H1 (cell line): ENCODE measurements at regions not wholly inside any gene's neighbourhood (a gene's known extent, or its start where the extent isn't known, plus 50 kb on each side); places are given as distances from the start of the nearest gene placed in this dataset.

Experiments used
- CTCF ChIA-PET: fragments of 300-600 bp; sonication (Branson Sonifier 250); formaldehyde crosslinking; loops from one replicate; lab custom pipeline; 2021; ENCODE audit not compliant: partially characterized antibody; lab: Charles Lee
- POLR2A ChIA-PET: fragments of 300-600 bp; sonication (Branson Sonifier 250); formaldehyde crosslinking; loops from one replicate; lab custom pipeline; 2021; ENCODE audit warnings: inconsistent platforms; ENCODE audit not compliant: partially characterized antibody; lab: Charles Lee
- DNase-seq, 2 experiments: peaks; one replicate each; pipeline versions ENCODE4 v3.0.0 to v3.0.0-alpha.2; 2010 to 2022; ENCODE audit warnings: low spot score in 2 of 2, low read depth in 1 of 2, mixed read lengths in 1 of 2
- FAIRE-seq: peaks from 2 replicates; lab custom pipeline; 2011; peaks lifted over from hg19 to GRCh38; lab: Jason Lieb, UNC
- H2AFZ ChIP-seq: 2 replicates; pipeline ENCODE4 v1.8.1; 2012; ENCODE audit warnings: low read length, inconsistent platforms
- H2AK5ac ChIP-seq: 2 replicates; pipeline ENCODE4 v1.6.1; 2013; ENCODE audit warnings: low read depth, low read length
- H2BK120ac ChIP-seq: replicated peaks from 2 replicates; pipeline ENCODE3; 2013; ENCODE audit warnings: low read depth, low read length, inconsistent platforms
- H2BK12ac ChIP-seq: 2 replicates; pipeline ENCODE4 v1.6.1; 2013; ENCODE audit warnings: low read depth, low read length
- H2BK15ac ChIP-seq: 2 replicates; pipeline ENCODE4 v1.6.1; 2013; ENCODE audit warnings: low read length
- H2BK20ac ChIP-seq: 2 replicates; pipeline ENCODE4 v1.6.1; 2013; ENCODE audit warnings: low read length
- H2BK5ac ChIP-seq: 2 replicates; pipeline ENCODE4 v1.6.1; 2013; ENCODE audit warnings: low read depth, low read length
- H3K14ac ChIP-seq: 2 replicates; pipeline ENCODE4 v1.6.1; 2013; ENCODE audit warnings: inconsistent platforms; ENCODE audit not compliant: insufficient read length
- H3K18ac ChIP-seq: 2 replicates; pipeline ENCODE4 v1.6.1; 2013; ENCODE audit warnings: low read length; ENCODE audit errors: extremely low read depth
- H3K23ac ChIP-seq: 2 replicates; pipeline ENCODE4 v1.6.1; 2013; ENCODE audit warnings: inconsistent platforms; ENCODE audit not compliant: insufficient read length
- H3K23me2 ChIP-seq: 2 replicates; pipeline ENCODE4 v1.6.1; 2013; ENCODE audit warnings: low read depth, low read length
- H3K27ac ChIP-seq: 2 replicates; pipeline ENCODE4 v1.6.1; 2011; ENCODE audit warnings: low read depth, low read length, inconsistent platforms
- H3K27me3 ChIP-seq, 4 experiments: replicated peaks in 1 of 4; 1 replicate in 1 of 4; 2 replicates in 3 of 4; pipeline versions ENCODE4 v1.6.1 to v1.8.1; 2011 to 2013; ENCODE audit warnings: low read length in 3 of 4, mild to moderate bottlenecking in 3 of 4, inconsistent platforms in 2 of 4, mixed read lengths in 2 of 4, moderate library complexity in 1 of 4; ENCODE audit not compliant: control insufficient read depth in 3 of 4, insufficient read depth in 3 of 4; ENCODE audit errors: extremely low read depth in 1 of 4
- H3K36me3 ChIP-seq, 4 experiments: 2 replicates each; pipeline versions ENCODE4 v1.6.1 to v1.8.1; 2011 to 2013; ENCODE audit warnings: mild to moderate bottlenecking in 4 of 4, low read length in 3 of 4, moderate library complexity in 2 of 4, control low read depth in 1 of 4, inconsistent platforms in 1 of 4; ENCODE audit not compliant: insufficient read depth in 4 of 4, control insufficient read depth in 2 of 4
- H3K4ac ChIP-seq: replicated peaks from 2 replicates; pipeline ENCODE3; 2013; ENCODE audit warnings: low read length, low read depth, mixed read lengths, inconsistent platforms; ENCODE audit not compliant: insufficient read length
- H3K4me1 ChIP-seq, 4 experiments: replicated peaks in 1 of 4; 1 replicate in 1 of 4; 2 replicates in 3 of 4; pipeline versions ENCODE4 v1.6.1 to v1.8.1; 2011 to 2013; ENCODE audit warnings: low read length in 3 of 4, inconsistent platforms in 2 of 4, mixed read lengths in 1 of 4; ENCODE audit not compliant: insufficient read depth in 4 of 4, control insufficient read depth in 3 of 4
- H3K4me2 ChIP-seq, 2 experiments: 2 replicates each; pipeline versions ENCODE4 v1.6.1 to v1.8.1; 2011 to 2013; ENCODE audit warnings: low read depth in 2 of 2, low read length in 2 of 2, control low read depth in 1 of 2, inconsistent platforms in 1 of 2, mild to moderate bottlenecking in 1 of 2; ENCODE audit not compliant: insufficient read depth in 1 of 2
- H3K4me3 ChIP-seq, 4 experiments: fragments of 200-600, 300-600 bp in 1 of 4; sonication (generic), shearing (Covaris generic), sonication (Bioruptor Twin) in 1 of 4; 2 replicates each; pipeline versions ENCODE4 v1.5.1 to v1.8.1; 2011 to 2016; ENCODE audit warnings: low read length in 4 of 4, low read depth in 3 of 4, control low read depth in 2 of 4, inconsistent platforms in 2 of 4, mild to moderate bottlenecking in 2 of 4, mixed read lengths in 1 of 4, moderate library complexity in 1 of 4; ENCODE audit not compliant: insufficient read depth in 2 of 4; ENCODE audit errors: extremely low read depth in 1 of 4
- H3K56ac ChIP-seq: replicated peaks from 2 replicates; pipeline ENCODE3; 2013; ENCODE audit warnings: low read depth, mild to moderate bottlenecking, mixed read lengths, low read length, inconsistent platforms; ENCODE audit not compliant: insufficient read length
- H3K79me1 ChIP-seq: 2 replicates; pipeline ENCODE4 v1.6.1; 2013; ENCODE audit warnings: low read depth, low read length, control low read depth
- H3K79me2 ChIP-seq, 2 experiments: 2 replicates each; pipeline versions ENCODE4 v1.6.1 to v1.8.1; 2012 to 2013; ENCODE audit warnings: low read length in 2 of 2, mild to moderate bottlenecking in 2 of 2, inconsistent platforms in 1 of 2; ENCODE audit not compliant: insufficient read depth in 2 of 2, control insufficient read depth in 1 of 2
- H3K9ac ChIP-seq, 4 experiments: replicated peaks in 1 of 4; 1 replicate in 1 of 4; 2 replicates in 3 of 4; pipeline versions ENCODE4 v1.6.1 to v1.8.1; 2011 to 2013; ENCODE audit warnings: low read depth in 3 of 4, low read length in 3 of 4, control low read depth in 2 of 4, mild to moderate bottlenecking in 2 of 4, moderate library complexity in 2 of 4, inconsistent platforms in 1 of 4; ENCODE audit errors: extremely low read depth in 1 of 4
- H3K9me3 ChIP-seq, 2 experiments: 2 replicates each; pipeline versions ENCODE4 v1.6.1 to v1.8.1; 2012 to 2013; ENCODE audit warnings: mild to moderate bottlenecking in 2 of 2, moderate library complexity in 2 of 2, control low read depth in 1 of 2, inconsistent platforms in 1 of 2, low read depth in 1 of 2, low read length in 1 of 2, mixed read lengths in 1 of 2; ENCODE audit not compliant: insufficient read depth in 2 of 2
- H4K20me1 ChIP-seq, 2 experiments: replicated peaks in 1 of 2; 2 replicates each; pipeline versions ENCODE3 to v1.8.1; 2011 to 2013; ENCODE audit warnings: inconsistent platforms in 2 of 2, low read length in 2 of 2, mild to moderate bottlenecking in 1 of 2; ENCODE audit not compliant: insufficient read depth in 2 of 2, control insufficient read depth in 1 of 2
- H4K5ac ChIP-seq: 2 replicates; pipeline ENCODE4 v1.6.1; 2013; ENCODE audit warnings: low read length, low read depth, mixed read lengths, inconsistent platforms; ENCODE audit not compliant: insufficient read length
- H4K8ac ChIP-seq: 2 replicates; pipeline ENCODE4 v1.8.0; 2013; ENCODE audit warnings: mild to moderate bottlenecking, moderate library complexity, low read length, inconsistent platforms; ENCODE audit not compliant: insufficient read depth; ENCODE audit errors: extremely low read depth
- H4K91ac ChIP-seq: replicated peaks from 2 replicates; pipeline ENCODE3; 2013; ENCODE audit warnings: low read length, mixed read lengths, inconsistent platforms; ENCODE audit not compliant: insufficient read length
- BCL11A ChIP-seq, 2 experiments: IDR thresholded peaks; one replicate each; pipeline ENCODE4 v1.6.1; 2011; ENCODE audit warnings: low read depth in 2 of 2, low read length in 2 of 2, mild to moderate bottlenecking in 2 of 2
- CBX5 ChIP-seq: fragments of 300-800, 300-1000 bp; sonication (generic); IDR thresholded peaks from 2 replicates; pipeline ENCODE4 v1.7.1; 2016; ENCODE audit warnings: antibody characterized with exemption, low read length, low read depth
- EZH2 ChIP-seq: fragments of 200-600 bp; sonication (generic); IDR thresholded peaks from 2 replicates; pipeline ENCODE4 v1.7.1; 2012; ENCODE audit warnings: low read depth, mild to moderate bottlenecking, moderate library complexity, low read length, inconsistent platforms; ENCODE audit not compliant: severe bottlenecking
- SP4 ChIP-seq: IDR thresholded peaks from 2 replicates; pipeline ENCODE4 v1.6.1; 2012; ENCODE audit warnings: low read length, inconsistent platforms
- ZNF274 ChIP-seq: IDR thresholded peaks from 2 replicates; pipeline ENCODE4 v1.7.0; 2012; ENCODE audit warnings: low read length, borderline replicate concordance; ENCODE audit errors: extremely low read depth
- WGBS, 2 experiments: shearing (Covaris generic) in 1 of 2; methylation state at CpG; one replicate each; pipeline versions ENCODE4 v1.1.6 to v1.1.7; 2013 to 2015; ENCODE audit warnings: low lambda C conversion rate in 2 of 2, mixed read lengths in 2 of 2, inconsistent platforms in 1 of 2, low coverage in 1 of 2, missing lambda C conversion rate in 1 of 2; ENCODE audit not compliant: insufficient replicate concordance in 2 of 2, insufficient coverage in 1 of 2, insufficient read length in 1 of 2; ENCODE audit errors: extremely low coverage in 1 of 2, missing lambda C conversion rate in 1 of 2; 5-methylcytosine and 5-hydroxymethylcytosine counted together

DNA sequence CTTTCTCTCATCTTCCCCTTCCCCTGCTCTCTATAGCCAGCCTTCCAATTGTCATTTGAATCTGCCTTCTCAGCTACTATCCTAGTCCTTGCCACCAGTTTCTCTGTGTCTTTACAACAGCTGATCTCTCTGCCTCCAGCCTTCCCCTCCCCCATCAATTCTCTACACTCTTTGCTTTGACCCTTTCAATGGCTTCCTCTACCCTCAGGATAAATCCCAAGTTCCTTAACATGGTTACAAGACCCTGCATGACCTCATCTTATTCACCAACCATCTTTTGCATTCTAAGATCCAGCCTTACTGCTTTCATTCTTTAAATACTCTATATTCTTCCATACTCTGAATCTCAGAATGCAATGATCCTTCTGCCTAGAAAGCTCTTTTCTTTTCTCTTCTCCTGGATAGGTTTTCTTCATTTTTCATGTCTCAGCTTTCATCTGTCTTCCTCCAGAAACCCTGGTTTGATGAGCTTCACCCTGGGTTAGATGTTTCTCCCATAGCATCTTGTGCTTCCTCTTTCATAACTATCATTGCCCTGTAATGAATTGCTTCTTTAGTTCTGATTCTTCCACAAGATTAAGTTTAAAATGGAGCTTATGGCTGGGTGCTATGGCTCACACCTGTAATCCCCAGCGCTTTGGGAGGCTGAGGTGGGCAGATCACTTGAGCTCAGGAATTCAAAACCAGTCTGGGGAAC, 58.6 kb upstream of the ZSWIM6 start:
- Histone ChIP-seq H2AFZ (no peak overlapping the region), H4K20me1 (no peaks in the 10 kb centered on the region), H2AK5ac (no peak overlapping the region), H2BK15ac (no peak overlapping the region), H3K27ac (no peak overlapping the region), H3K36me3 (no peaks in the 10 kb centered on the region), H2BK5ac (no peak overlapping the region), H3K4me3 (no peak overlapping the region), H3K23me2 (no peaks in the 10 kb centered on the region), H3K79me1 (no peaks in the 10 kb centered on the region), H4K91ac (no peak overlapping the region), H2BK20ac (no peak overlapping the region), H3K9me3 (no peaks in the 10 kb centered on the region), H3K4ac (no peak overlapping the region), H3K79me2 (no peaks in the 10 kb centered on the region), H4K8ac (no peak overlapping the region), H4K5ac (no peak overlapping the region), H3K27me3 (no peaks in the 10 kb centered on the region), H3K4me2 (peak overlapping the region in 1 of 2 experiments; percentile 24; a peak in 2 of 4 replicates), H3K56ac (no peak overlapping the region), H3K4me1 (peaks cover 0 to 8% (median 2%) of the 10 kb centered on the region in 4 experiments; a peak in 3 of 7 replicates), H3K23ac (no peak overlapping the region), H2BK12ac (no peak overlapping the region), H3K14ac (no peak overlapping the region), H3K18ac (no peak overlapping the region), H2BK120ac (no peak overlapping the region), H3K9ac (no peak overlapping the region)
- POLR2A ChIA-PET = no interaction called here
- no peak for FAIRE-seq
- no peak for TF ChIP-seq EZH2
- TF ChIP-seq CBX5 = no peak
- no peak for TF ChIP-seq BCL11A (IDR thresholded peaks at IDR 0.05; ENCODE audit: low read depth in 2 of 2, low read length in 2 of 2)
- no peak for TF ChIP-seq SP4
- TF ChIP-seq ZNF274 = no peak
- WGBS, 2 experiments = 88% methylated on average over 1 of the region's 1 CpG; no CpG with 5 or more reads in 1 of the 2 experiments
- no peak for DNase-seq
- CTCF ChIA-PET = interaction anchor here (1.5 to 1.6 kb wide), 3 partner anchors 11 to 218 kb away, joined by 3 to 4 read pairs (median 3); no protein-coding TSS in a partner anchor
